ENCODE measurements at regions not wholly inside any gene's neighbourhood (a gene's known extent, or its start where the extent isn't known, plus 50 kb on each side); places are given as distances from the start of the nearest gene placed in this dataset.
"Not testable (repeated sequence)": the region's sequence is repeated elsewhere in the genome, so short reads cannot be mapped to it uniquely, and the experiment has no call there.

DNA sequence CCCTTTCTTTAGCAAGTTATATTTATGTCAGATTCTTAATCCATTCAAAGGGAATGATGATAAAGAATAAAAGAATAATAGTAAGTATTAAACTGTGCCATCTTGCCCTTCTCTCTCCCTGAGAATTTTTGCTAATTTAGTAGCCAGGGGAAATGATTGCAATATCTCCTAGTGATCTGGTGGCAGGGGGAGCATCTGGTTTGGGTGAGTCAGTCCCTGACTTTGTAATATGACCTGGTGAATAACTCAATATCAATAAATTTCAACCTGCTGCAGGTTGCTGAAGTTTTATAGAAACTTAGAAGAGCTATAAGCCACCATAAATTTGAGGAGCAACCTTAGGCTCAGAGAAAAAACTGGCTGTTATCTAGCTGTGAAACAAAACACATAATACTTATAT is 149.4 kb downstream of the SYT15 start:
- not testable (repeated sequence) for TF ChIP-seq BHLHE40 (IDR thresholded peaks at IDR 0.05; ENCODE audit: borderline replicate concordance); TARDBP (IDR thresholded peaks at IDR 0.05)
